ENCODE measurements at regions not wholly inside any gene's neighbourhood (a gene's known extent, or its start where the extent isn't known, plus 50 kb on each side); places are given as distances from the start of the nearest gene placed in this dataset.

- CTCF ChIA-PET: no interaction called here
- H3K36me3 Mint-ChIP-seq (ENCODE audit: insufficient read depth, unreplicated experiment): no peaks in the 10 kb centered on the region
- DNase-seq: no peak
Observed at GRCh38 chr2:187994464-187995331, 297.0 kb upstream of the GULP1 start.

DNA sequence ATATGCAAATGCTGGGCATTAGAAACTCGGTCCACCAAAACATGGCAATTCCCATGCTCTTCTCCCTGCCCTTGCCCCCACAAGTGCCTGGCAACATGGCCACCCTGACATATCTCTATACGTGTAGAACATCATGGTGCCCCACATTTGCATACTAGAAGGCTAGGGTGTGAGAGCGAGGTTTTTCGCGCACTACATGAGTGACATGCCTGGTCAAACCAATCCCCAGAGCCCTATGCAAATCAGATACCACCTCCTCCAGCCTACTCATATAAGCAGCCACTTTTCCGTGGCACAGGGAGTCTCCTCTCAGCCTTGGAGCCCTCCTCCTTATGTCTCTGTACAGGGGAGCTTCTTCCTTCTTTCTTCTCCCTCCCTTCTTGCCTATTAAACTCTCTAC, 296.1 kb upstream of the GULP1 start:
- H3K27me3 Mint-ChIP-seq (ENCODE audit: unreplicated experiment): no peaks in the 10 kb centered on the region
- H3K4me3 Mint-ChIP-seq (ENCODE audit: low read depth, unreplicated experiment): no peak overlapping the region
- BruUV-seq (replicated peaks): no TSS peak
- TF ChIP-seq, protein P1, sequence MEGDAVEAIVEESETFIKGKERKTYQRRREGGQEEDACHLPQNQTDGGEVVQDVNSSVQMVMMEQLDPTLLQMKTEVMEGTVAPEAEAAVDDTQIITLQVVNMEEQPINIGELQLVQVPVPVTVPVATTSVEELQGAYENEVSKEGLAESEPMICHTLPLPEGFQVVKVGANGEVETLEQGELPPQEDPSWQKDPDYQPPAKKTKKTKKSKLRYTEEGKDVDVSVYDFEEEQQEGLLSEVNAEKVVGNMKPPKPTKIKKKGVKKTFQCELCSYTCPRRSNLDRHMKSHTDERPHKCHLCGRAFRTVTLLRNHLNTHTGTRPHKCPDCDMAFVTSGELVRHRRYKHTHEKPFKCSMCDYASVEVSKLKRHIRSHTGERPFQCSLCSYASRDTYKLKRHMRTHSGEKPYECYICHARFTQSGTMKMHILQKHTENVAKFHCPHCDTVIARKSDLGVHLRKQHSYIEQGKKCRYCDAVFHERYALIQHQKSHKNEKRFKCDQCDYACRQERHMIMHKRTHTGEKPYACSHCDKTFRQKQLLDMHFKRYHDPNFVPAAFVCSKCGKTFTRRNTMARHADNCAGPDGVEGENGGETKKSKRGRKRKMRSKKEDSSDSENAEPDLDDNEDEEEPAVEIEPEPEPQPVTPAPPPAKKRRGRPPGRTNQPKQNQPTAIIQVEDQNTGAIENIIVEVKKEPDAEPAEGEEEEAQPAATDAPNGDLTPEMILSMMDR (IDR thresholded peaks at IDR 0.05; ENCODE audit: unreplicated experiment): no peak
- no peak for DNase-seq
- CTCF ChIA-PET: no interaction called here
- no peak overlapping the region for H3K27ac Mint-ChIP-seq (ENCODE audit: unreplicated experiment)
- no peaks in the 10 kb centered on the region for H3K36me3 Mint-ChIP-seq (ENCODE audit: insufficient read depth, unreplicated experiment)
- no peaks in the 10 kb centered on the region for H3K9me3 Mint-ChIP-seq (ENCODE audit: low read depth, unreplicated experiment)
- intact Hi-C loops (cut with micrococcal nuclease; ENCODE audit: unreplicated experiment): no loop called here
- H3K4me1 Mint-ChIP-seq (ENCODE audit: low read depth, unreplicated experiment): no peaks in the 10 kb centered on the region

More at GRCh38 chr2:187994464-187995331, 297.0 kb upstream of the GULP1 start:
- no peaks in the 10 kb centered on the region for H3K27me3 Mint-ChIP-seq (ENCODE audit: unreplicated experiment)
- no TSS peak for BruUV-seq (replicated peaks)
- H3K4me1 Mint-ChIP-seq (ENCODE audit: low read depth, unreplicated experiment): no peaks in the 10 kb centered on the region
- no peak overlapping the region for H3K27ac Mint-ChIP-seq (ENCODE audit: unreplicated experiment)
- H3K9me3 Mint-ChIP-seq (ENCODE audit: low read depth, unreplicated experiment): no peaks in the 10 kb centered on the region
- TF ChIP-seq, protein P1 (IDR thresholded peaks at IDR 0.05; ENCODE audit: unreplicated experiment): no peak
- no peak overlapping the region for H3K4me3 Mint-ChIP-seq (ENCODE audit: low read depth, unreplicated experiment)
- intact Hi-C loops (cut with micrococcal nuclease; ENCODE audit: unreplicated experiment): no loop called here

DNA sequence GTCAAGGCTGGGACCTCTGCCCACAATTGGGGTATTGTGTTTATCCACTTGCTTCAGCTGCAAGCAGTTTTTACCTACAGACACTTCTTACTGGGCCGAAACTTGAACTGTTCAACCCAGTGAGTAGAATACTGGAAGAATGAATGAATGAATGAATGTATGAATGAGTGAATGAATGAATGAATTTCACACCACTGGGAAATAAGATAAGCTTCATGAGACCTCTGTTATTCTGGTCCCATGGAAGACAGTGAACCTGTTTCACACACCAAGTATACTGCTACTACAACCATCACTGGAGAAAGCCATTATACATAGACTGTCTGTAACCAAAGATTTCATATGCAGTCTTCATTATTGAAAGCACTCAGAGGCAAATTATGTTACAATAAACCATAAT, 295.0 kb upstream of the GULP1 start:
- H3K4me3 Mint-ChIP-seq (ENCODE audit: low read depth, unreplicated experiment): no peak overlapping the region
- CTCF ChIA-PET: no interaction called here
- no peaks in the 10 kb centered on the region for H3K36me3 Mint-ChIP-seq (ENCODE audit: insufficient read depth, unreplicated experiment)
- DNase-seq: no peak
- no peaks in the 10 kb centered on the region for H3K27me3 Mint-ChIP-seq (ENCODE audit: unreplicated experiment)
- intact Hi-C loops (cut with micrococcal nuclease; ENCODE audit: unreplicated experiment): no loop called here
- H3K9me3 Mint-ChIP-seq (ENCODE audit: low read depth, unreplicated experiment): no peaks in the 10 kb centered on the region
- no TSS peak for BruUV-seq (replicated peaks)
- TF ChIP-seq, protein P1 (IDR thresholded peaks at IDR 0.05; ENCODE audit: unreplicated experiment): no peak
- no peaks in the 10 kb centered on the region for H3K4me1 Mint-ChIP-seq (ENCODE audit: low read depth, unreplicated experiment)
- no peak overlapping the region for H3K27ac Mint-ChIP-seq (ENCODE audit: unreplicated experiment)

GRCh38 chr2:188000189-188000588, 291.5 kb upstream of the GULP1 start:
- intact Hi-C loops (cut with micrococcal nuclease; ENCODE audit: unreplicated experiment): no loop called here
- no TSS peak for BruUV-seq (replicated peaks)
- CTCF ChIA-PET: no interaction called here
- no peak for DNase-seq
- no peak overlapping the region for H3K27ac Mint-ChIP-seq (ENCODE audit: unreplicated experiment)
- no peaks in the 10 kb centered on the region for H3K36me3 Mint-ChIP-seq (ENCODE audit: insufficient read depth, unreplicated experiment)
- H3K9me3 Mint-ChIP-seq (ENCODE audit: low read depth, unreplicated experiment): no peaks in the 10 kb centered on the region
- TF ChIP-seq, protein P1 (IDR thresholded peaks at IDR 0.05; ENCODE audit: unreplicated experiment): no peak
- H3K27me3 Mint-ChIP-seq (ENCODE audit: unreplicated experiment): no peaks in the 10 kb centered on the region
- H3K4me1 Mint-ChIP-seq (ENCODE audit: low read depth, unreplicated experiment): no peaks in the 10 kb centered on the region
- no peak overlapping the region for H3K4me3 Mint-ChIP-seq (ENCODE audit: low read depth, unreplicated experiment)
